GM12891 (cell line): ENCODE measurements at regions not wholly inside any gene's neighbourhood (a gene's known extent, or its start where the extent isn't known, plus 50 kb on each side); places are given as distances from the start of the nearest gene placed in this dataset.
A peak's percentile ranks its signal among the peaks of the same experiment; 100 is the strongest.

ENCODE experiments used
- DNase-seq: peaks from one replicate; pipeline ENCODE4 v3.0.0; 2011; ENCODE audit warnings: low spot score; ENCODE audit not compliant: insufficient read length
- FAIRE-seq: peaks from 2 replicates; lab custom pipeline; 2011; peaks lifted over from hg19 to GRCh38; lab: Jason Lieb, UNC
- PAX5 ChIP-seq: IDR thresholded peaks from 2 replicates; pipeline ENCODE4 v1.6.1; 2011; ENCODE audit warnings: low read length, moderate library complexity, mild to moderate bottlenecking; ENCODE audit not compliant: insufficient read depth, severe bottlenecking
- POLR2A ChIP-seq: IDR thresholded peaks from 2 replicates; pipeline ENCODE4 v1.6.1; 2011; ENCODE audit warnings: low read depth, low read length, control low read depth
- POLR2AphosphoS5 ChIP-seq: IDR thresholded peaks from 2 replicates; pipeline ENCODE4 v1.6.1; 2011; ENCODE audit warnings: low read depth, low read length, control low read depth
- POU2F2 ChIP-seq: IDR thresholded peaks from 2 replicates; pipeline ENCODE4 v1.6.1; 2011; ENCODE audit warnings: low read depth, mild to moderate bottlenecking, control low read depth, low read length, moderate library complexity
- SPI1 ChIP-seq: IDR thresholded peaks from 2 replicates; pipeline ENCODE4 v1.6.1; 2011; ENCODE audit warnings: low read depth, low read length, control low read depth
- TAF1 ChIP-seq: IDR thresholded peaks from 2 replicates; pipeline ENCODE4 v1.6.1; 2011; ENCODE audit warnings: low read depth, low read length, control low read depth

DNA sequence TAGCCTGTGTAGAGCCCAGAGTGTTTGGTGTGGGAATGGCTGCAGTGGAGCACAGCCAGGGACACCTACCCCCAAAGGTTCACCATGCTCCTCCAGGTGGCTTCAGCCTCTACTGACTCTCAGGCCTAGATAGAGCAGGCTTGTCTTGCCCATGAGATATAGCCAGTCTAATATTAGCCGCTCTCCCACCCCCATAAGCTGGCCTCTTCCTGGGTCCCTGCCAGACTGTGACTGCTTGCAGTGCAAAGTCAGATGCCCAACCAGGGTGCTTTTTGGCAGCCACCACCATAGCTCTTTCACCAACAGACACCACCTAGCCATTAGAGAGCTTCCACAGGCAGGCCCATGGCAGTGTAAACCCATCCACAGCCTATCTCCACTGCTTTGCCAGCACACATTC is 405.3 kb downstream of the MBD2 start:
- FAIRE-seq (no peak), DNase-seq (no peak)
- TF ChIP-seq TAF1 (no peak), PAX5 (no peak), SPI1 (no peak), POLR2AphosphoS5 (no peak), POLR2A (no peak), POU2F2 (no peak)

- FAIRE-seq: no peak
- TF ChIP-seq TAF1: no peak
- TF ChIP-seq POLR2AphosphoS5: no peak
- no peak for TF ChIP-seq PAX5
- TF ChIP-seq POLR2A: no peak
- TF ChIP-seq SPI1: no peak
- TF ChIP-seq POU2F2: no peak
- no peak for DNase-seq
These were observed 406.2 kb downstream of the MBD2 start for GRCh38 chr18:53817976-53818950.

GRCh38 chr18:53800171-53800570 is 424.3 kb downstream of the MBD2 start:
- DNase-seq (no peak), FAIRE-seq (no peak)
- TF ChIP-seq SPI1: no peak
- no peak for TF ChIP-seq POLR2AphosphoS5
- TF ChIP-seq POU2F2: no peak
- no peak for TF ChIP-seq TAF1
- TF ChIP-seq PAX5: no peak
- TF ChIP-seq POLR2A: no peak

GRCh38 chr18:53799134-53799533 is 425.3 kb downstream of the MBD2 start:
- FAIRE-seq: no peak
- DNase-seq: no peak

DNA sequence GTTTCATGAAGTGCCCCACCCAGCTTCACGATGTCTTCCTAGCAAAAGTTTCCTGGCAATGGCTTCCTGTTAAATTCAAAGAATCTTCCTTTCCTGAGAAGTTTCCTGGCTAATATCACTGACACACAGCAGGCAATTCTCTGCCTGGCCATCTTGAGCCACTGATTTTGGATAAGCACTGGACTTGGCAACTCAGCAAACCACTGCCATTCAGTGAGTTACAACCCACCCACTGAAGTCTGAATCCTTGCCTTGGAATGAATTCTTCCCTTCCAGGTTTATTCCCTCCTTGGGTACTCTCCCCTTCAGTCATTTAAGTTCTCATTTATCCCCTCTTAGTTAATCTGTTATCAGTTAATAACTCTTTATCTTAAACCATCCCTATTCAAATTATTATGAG is 426.0 kb downstream of the MBD2 start:
- TF ChIP-seq POLR2AphosphoS5 (no peak), POU2F2 (no peak), POLR2A (no peak), TAF1 (no peak), SPI1 (no peak), PAX5 (no peak)
- DNase-seq (no peak), FAIRE-seq (no peak)

More at GRCh38 chr18:53799134-53799533, 425.3 kb downstream of the MBD2 start:
- TF ChIP-seq SPI1: no peak
- TF ChIP-seq TAF1: no peak
- no peak for TF ChIP-seq POLR2AphosphoS5
- no peak for TF ChIP-seq POLR2A
- no peak for TF ChIP-seq POU2F2
- no peak for TF ChIP-seq PAX5

- no peak for TF ChIP-seq POLR2AphosphoS5
- no peak for TF ChIP-seq POU2F2
- DNase-seq (no peak), FAIRE-seq (no peak)
These were observed 426.4 kb downstream of the MBD2 start for GRCh38 chr18:53797998-53798495.

DNA sequence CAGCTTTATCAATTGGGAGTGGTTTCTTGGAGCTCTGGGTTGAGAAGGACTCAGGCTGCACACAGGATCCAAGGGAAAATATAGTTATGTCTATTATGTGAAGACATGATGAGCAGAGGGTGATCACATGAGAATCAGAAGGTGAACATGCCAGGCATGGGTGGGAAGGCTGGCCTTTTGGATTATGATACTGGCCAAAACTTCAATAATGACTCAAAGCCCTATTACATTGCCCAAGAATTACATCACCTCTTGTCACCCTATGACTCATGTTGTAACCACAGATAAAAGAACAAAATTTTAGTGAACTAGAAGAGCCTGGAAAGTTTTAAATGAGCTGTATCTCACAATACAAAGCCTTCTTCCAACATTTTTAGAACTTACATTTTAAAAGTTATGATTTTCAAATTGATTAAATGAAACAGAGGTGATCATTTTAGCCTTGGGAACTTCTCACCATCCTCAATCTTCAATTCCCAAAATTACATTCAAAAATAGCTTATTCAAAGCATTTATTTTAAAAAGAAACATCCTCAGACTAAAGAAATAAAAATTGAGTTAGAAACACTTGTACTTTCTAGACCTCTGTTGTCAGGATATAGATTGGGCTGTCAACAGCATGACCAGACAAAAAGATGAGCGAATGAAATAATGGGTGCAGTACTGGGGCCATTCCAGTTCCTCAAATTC is 428.3 kb downstream of the MBD2 start:
- FAIRE-seq (no peak), DNase-seq (no peak)
- TF ChIP-seq SPI1: peak; percentile 49; the same call in 1 of the 2 replicates
- no peak for TF ChIP-seq TAF1

DNA sequence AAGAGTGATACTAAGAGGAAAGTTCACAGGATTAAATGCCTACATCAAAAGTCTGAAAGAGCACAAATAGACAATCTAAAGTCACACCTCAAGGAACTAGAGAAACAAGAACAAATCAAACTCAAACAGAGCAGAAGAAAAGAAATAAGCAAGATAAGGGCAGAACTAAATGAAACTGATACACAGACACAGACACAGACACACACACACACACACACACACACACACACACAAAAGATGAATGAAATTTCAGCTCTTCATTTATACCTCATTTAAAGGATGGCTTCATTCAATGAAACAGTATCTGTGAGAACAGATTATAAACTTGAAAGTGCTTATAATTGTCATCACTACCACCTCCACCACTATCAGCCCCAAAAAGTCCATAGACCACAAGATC is 428.9 kb downstream of the MBD2 start:
- FAIRE-seq (no peak), DNase-seq (no peak)
- TF ChIP-seq PAX5 (no peak), TAF1 (no peak), POU2F2 (no peak), POLR2A (no peak), SPI1 (no peak), POLR2AphosphoS5 (no peak)

DNA sequence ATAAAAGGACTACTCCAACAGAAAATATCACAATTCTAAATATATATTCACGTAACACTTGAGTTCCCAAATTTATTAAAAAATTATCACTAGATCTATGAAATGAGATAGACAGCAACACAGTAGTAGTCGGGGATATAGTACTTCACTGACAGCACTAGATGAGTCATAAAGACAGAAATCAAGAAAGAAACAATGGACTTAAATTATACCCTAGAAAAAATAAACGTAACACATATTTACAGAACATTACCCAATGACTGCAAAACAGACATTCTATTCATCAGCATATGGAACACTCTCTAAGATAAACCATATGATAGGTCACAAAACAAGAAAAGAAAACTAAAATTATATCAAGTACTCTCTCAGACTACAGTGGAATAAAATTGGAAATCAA is 429.4 kb downstream of the MBD2 start:
- no peak for FAIRE-seq

More for the DNA sequence above, 429.4 kb downstream of the MBD2 start:
- DNase-seq: no peak
- TF ChIP-seq POLR2AphosphoS5: no peak
- TF ChIP-seq SPI1: no peak
- TF ChIP-seq POLR2A: no peak
- no peak for TF ChIP-seq PAX5
- TF ChIP-seq TAF1: no peak
- no peak for TF ChIP-seq POU2F2
